Activated naive CD8-positive, alpha-beta T cell treated with anti-CD3 and anti-CD28 coated beads, Interleukin-2, amount 50 U/mL, for 24 hours (primary cell): ENCODE measurements at regions not wholly inside any gene's neighbourhood (a gene's known extent, or its start where the extent isn't known, plus 50 kb on each side); places are given as distances from the start of the nearest gene placed in this dataset.

Experiments
- ATAC-seq: fragments of 150-1000 bp; cut with Tn5 transposase; one replicate; pipeline ENCODE4 v1.10.0; 2021
- DNase-seq: peaks from one replicate; pipeline ENCODE4 v3.0.0; 2021
- H3K27ac Mint-ChIP-seq: one replicate; pipeline ENCODE4 v1.8.0; 2021; ENCODE audit warnings: mild to moderate bottlenecking, mixed read lengths
- H3K27me3 Mint-ChIP-seq: one replicate; pipeline ENCODE4 v1.8.0; 2021; ENCODE audit warnings: mixed read lengths
- H3K36me3 Mint-ChIP-seq: one replicate; pipeline ENCODE4 v1.8.0; 2021; ENCODE audit warnings: low read depth, mixed read lengths
- H3K4me1 Mint-ChIP-seq: one replicate; pipeline ENCODE4 v1.8.0; 2021; ENCODE audit warnings: mixed read lengths
- H3K4me3 Mint-ChIP-seq: one replicate; pipeline ENCODE4 v1.8.0; 2021; ENCODE audit warnings: mild to moderate bottlenecking, moderate library complexity, mixed read lengths
- H3K9me3 Mint-ChIP-seq: one replicate; pipeline ENCODE4 v1.8.0; 2021; ENCODE audit warnings: mixed read lengths

DNA sequence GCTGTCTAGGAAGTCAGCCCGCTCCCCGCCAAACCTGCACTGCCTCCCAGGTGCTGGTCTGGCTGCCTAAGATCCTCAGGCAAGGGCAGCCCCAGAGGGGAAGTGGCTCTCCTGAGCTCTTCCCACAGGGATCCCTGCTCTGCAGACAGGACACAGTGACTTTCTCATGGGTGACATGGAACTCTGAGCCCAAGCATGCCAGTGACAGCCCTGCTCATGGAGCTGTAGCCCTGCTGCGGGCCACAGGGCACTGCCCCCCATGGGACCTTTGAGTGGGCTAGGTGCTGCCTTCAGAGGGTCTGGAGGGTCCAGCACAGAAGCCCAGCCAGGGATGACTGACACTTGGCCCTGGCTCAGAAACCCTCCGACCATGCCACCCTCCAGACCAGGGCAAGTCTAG lies 109.1 kb downstream of the TUBA3C start:
- ATAC-seq (no peak), DNase-seq (no peak)
- no peaks in the 10 kb centered on the region for H3K36me3 Mint-ChIP-seq
- H3K27me3 Mint-ChIP-seq, result no peaks in the 10 kb centered on the region
- H3K4me1 Mint-ChIP-seq, result no peaks in the 10 kb centered on the region
- peaks cover 10% of the 10 kb centered on the region for H3K9me3 Mint-ChIP-seq
- H3K4me3 Mint-ChIP-seq, result no peak overlapping the region
- H3K27ac Mint-ChIP-seq, result no peak overlapping the region

DNA sequence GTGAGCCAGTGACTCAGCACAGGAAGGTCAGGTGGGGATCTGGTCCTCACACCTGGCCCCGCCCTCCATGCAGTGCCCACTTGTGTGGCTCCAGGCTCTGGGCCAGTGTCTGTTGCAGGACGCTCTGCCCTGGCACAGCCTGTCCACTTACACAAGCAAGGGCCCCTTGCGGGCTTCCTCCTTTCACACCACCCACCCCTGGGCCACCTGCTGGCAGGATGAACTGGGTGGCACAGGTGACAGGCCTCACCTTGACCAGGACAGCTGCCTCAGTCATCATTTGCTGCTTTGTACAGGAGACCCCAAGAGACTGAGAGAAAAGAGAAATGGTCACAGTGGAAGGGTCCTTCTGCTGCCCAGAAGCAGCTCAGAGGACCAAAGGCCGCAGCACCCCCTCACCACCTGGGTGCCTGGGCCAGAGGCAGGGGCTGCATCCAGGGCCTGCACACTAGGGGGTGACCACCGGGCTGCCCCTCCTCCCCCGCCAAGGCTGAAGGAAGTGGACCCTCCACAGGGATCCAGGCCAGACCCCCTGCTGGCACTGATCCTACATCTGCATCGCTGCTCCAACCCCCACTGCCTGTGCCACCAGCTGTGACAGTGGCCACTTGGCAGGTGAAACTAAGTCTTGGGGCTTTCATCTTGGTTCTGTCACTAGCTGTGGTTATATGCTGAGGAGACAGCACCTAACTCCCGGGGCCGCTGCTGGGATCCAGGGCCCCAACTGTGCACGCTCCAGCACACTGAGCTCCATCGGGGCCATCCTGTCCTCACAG lies 110.3 kb downstream of the TUBA3C start:
- ATAC-seq, result no peak

GRCh38 chr13:19070398-19070735 lies 111.3 kb downstream of the TUBA3C start:
- Mint-ChIP-seq H3K27ac (no peak overlapping the region), H3K9me3 (peaks cover 5% of the 10 kb centered on the region), H3K4me1 (no peaks in the 10 kb centered on the region), H3K4me3 (no peak overlapping the region), H3K27me3 (no peaks in the 10 kb centered on the region), H3K36me3 (no peaks in the 10 kb centered on the region)
- DNase-seq (no peak), ATAC-seq (no peak)

More for the DNA sequence above, 110.3 kb downstream of the TUBA3C start:
- no peak for DNase-seq
- H3K4me3 Mint-ChIP-seq, result no peak overlapping the region
- H3K9me3 Mint-ChIP-seq, result peaks cover 5% of the 10 kb centered on the region
- no peak overlapping the region for H3K27ac Mint-ChIP-seq
- no peaks in the 10 kb centered on the region for H3K4me1 Mint-ChIP-seq
- no peaks in the 10 kb centered on the region for H3K27me3 Mint-ChIP-seq
- H3K36me3 Mint-ChIP-seq, result no peaks in the 10 kb centered on the region

GRCh38 chr13:19069684-19070397 lies 111.8 kb downstream of the TUBA3C start:
- no peaks in the 10 kb centered on the region for H3K4me1 Mint-ChIP-seq
- H3K27ac Mint-ChIP-seq, result no peak overlapping the region
- H3K27me3 Mint-ChIP-seq, result no peaks in the 10 kb centered on the region
- ATAC-seq (no peak), DNase-seq (no peak)
- no peak overlapping the region for H3K4me3 Mint-ChIP-seq
- H3K9me3 Mint-ChIP-seq, result peaks cover 5% of the 10 kb centered on the region
- no peaks in the 10 kb centered on the region for H3K36me3 Mint-ChIP-seq

GRCh38 chr13:19068691-19069090 lies 112.9 kb downstream of the TUBA3C start:
- H3K27ac Mint-ChIP-seq, result no peak overlapping the region
- ATAC-seq (no peak), DNase-seq (no peak)
- H3K9me3 Mint-ChIP-seq, result peaks cover 9% of the 10 kb centered on the region
- H3K4me3 Mint-ChIP-seq, result no peak overlapping the region
- H3K27me3 Mint-ChIP-seq, result no peaks in the 10 kb centered on the region
- H3K4me1 Mint-ChIP-seq, result no peaks in the 10 kb centered on the region
- H3K36me3 Mint-ChIP-seq, result peaks cover 2% of the 10 kb centered on the region

- no peak overlapping the region for H3K4me3 Mint-ChIP-seq
- H3K4me1 Mint-ChIP-seq, result no peaks in the 10 kb centered on the region
- H3K36me3 Mint-ChIP-seq, result peaks cover 2% of the 10 kb centered on the region
- peaks cover 9% of the 10 kb centered on the region for H3K9me3 Mint-ChIP-seq
- no peaks in the 10 kb centered on the region for H3K27me3 Mint-ChIP-seq
- DNase-seq, result no peak
- no peak for ATAC-seq
- H3K27ac Mint-ChIP-seq, result no peak overlapping the region
These were observed 113.9 kb downstream of the TUBA3C start for GRCh38 chr13:19067767-19068166.

DNA sequence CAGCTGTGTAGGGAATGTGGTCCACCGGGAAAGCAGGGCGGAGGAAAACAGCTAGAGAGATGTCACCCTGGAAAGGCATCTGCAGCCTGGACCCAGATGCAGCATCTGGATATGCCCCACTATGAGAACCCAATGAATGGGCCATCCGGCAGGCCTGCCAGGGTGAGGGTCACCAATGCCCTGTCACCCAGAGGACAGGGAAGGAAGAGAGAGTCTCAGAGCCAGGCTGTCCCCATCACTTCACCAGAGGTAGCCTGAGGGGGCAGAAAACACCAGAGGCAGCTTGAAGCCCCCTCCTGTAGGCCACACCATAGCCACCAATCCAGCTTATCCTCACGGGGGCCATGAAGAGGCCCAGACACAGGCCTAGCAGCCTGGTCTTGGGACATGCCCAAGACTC lies 118.8 kb downstream of the TUBA3C start:
- no peak for DNase-seq
- Mint-ChIP-seq H3K9me3 (peaks cover 9% of the 10 kb centered on the region), H3K36me3 (peaks cover 2% of the 10 kb centered on the region), H3K4me3 (no peak overlapping the region), H3K27ac (no peak overlapping the region), H3K4me1 (no peaks in the 10 kb centered on the region), H3K27me3 (no peaks in the 10 kb centered on the region)
- ATAC-seq, result no peak

- peaks cover 9% of the 10 kb centered on the region for H3K9me3 Mint-ChIP-seq
- no peak overlapping the region for H3K27ac Mint-ChIP-seq
- no peaks in the 10 kb centered on the region for H3K4me1 Mint-ChIP-seq
- no peak overlapping the region for H3K4me3 Mint-ChIP-seq
- H3K27me3 Mint-ChIP-seq, result no peaks in the 10 kb centered on the region
- DNase-seq (no peak), ATAC-seq (no peak)
- peaks cover 2% of the 10 kb centered on the region for H3K36me3 Mint-ChIP-seq
These were observed 119.5 kb downstream of the TUBA3C start for GRCh38 chr13:19062019-19062646.

DNA sequence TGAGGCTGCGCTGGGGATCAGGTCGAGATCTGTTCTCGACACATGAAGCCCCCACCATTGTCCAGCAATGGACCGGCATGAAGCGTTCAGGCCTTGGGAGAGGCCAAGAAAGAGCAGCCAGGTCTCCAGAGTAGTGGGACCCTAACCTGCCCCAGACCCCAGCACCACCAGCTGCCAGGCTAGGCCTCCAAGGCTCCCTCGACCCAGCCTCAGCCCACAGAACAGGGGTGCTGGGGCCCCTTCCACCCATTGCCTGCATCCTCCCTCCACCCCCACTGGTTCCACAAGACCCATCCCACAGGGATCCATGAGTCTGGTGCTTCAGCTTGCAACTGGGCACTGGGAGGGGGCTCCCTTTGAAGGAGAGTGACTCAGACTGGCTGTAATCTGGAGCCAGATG lies 120.3 kb downstream of the TUBA3C start:
- DNase-seq, result no peak
- Mint-ChIP-seq H3K4me1 (no peaks in the 10 kb centered on the region), H3K4me3 (no peak overlapping the region), H3K36me3 (peaks cover 2% of the 10 kb centered on the region), H3K9me3 (peaks cover 9% of the 10 kb centered on the region), H3K27ac (no peak overlapping the region), H3K27me3 (no peaks in the 10 kb centered on the region)
- ATAC-seq, result no peak

DNA sequence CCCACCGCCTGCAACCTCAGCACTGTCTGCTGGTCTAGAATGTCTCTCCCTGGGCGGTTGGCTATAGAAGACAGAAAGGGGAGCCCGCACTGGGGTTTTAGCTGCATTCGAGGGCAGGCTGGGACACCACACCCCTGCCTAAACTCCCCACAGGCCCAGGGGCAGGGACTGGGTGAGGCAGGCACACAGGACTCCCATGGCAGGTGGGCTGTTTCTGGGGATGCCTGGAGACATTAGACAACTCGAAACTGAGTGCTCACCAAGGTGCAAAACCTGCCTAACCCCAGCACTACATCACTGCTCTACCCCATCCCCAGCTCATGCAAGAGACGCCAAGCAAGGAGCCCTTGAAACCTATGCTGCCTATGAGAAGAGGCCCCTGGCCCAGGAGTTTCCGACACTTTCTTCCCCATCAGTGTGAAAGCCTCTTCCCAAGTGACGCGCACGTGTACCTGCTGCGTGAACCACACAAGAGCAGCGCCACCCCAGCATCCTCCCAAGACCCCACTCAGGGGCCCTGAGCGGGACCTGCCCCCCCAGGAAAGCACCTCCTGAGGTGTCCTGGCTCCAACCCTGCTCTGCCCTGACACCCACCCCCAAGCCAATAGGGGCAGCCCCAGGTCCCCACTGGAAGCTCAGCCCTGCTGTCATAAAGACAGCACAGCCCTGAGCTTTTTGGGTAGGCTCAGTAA lies 121.2 kb downstream of the TUBA3C start:
- DNase-seq (no peak), ATAC-seq (no peak)
- Mint-ChIP-seq H3K9me3 (peaks cover 9% of the 10 kb centered on the region), H3K27me3 (no peaks in the 10 kb centered on the region), H3K27ac (no peak overlapping the region), H3K36me3 (peaks cover 2% of the 10 kb centered on the region), H3K4me3 (no peak overlapping the region), H3K4me1 (no peaks in the 10 kb centered on the region)

DNA sequence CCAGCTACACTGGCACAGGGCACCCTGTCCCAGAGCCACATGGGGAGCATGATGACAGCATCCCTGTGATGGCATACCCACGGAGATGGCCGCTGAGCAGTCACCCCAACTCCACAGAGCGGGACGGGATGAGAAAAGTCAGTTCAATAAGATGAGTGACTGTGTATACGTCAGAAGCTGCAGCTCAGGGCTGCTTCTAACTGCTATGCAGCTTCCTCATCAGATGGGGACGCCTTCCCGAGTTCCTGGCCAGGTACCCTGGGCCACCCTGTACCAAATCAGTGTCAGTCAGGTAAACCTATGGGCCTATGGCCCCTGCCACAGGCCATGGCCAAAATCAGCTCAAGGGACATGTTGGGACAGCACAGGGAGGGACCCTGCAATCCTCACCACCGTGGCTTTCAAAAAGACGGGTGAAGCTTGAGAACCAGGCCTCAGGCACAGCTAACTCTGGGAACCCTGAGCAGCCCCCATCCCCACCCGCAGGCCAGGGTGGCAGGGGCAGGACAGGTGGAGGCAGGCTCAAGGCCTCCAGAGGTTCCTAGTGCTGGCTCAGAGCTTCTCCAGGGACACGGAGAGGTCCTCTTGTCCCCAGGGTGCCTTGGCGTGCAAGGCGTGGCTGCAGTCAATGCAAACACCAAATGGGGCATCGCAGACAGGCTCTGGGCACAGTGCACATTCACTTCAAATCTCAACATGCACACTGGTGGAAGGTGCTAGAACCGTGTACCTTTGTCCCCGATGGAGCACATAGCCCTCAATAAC lies 122.4 kb downstream of the TUBA3C start:
- DNase-seq (no peak), ATAC-seq (no peak)
- Mint-ChIP-seq H3K4me3 (no peak overlapping the region), H3K4me1 (no peaks in the 10 kb centered on the region), H3K27me3 (no peaks in the 10 kb centered on the region), H3K9me3 (peaks cover 5% of the 10 kb centered on the region), H3K36me3 (no peaks in the 10 kb centered on the region), H3K27ac (no peak overlapping the region)

GRCh38 chr13:19058566-19058965 lies 123.1 kb downstream of the TUBA3C start:
- Mint-ChIP-seq H3K4me3 (no peak overlapping the region), H3K27me3 (no peaks in the 10 kb centered on the region), H3K27ac (no peak overlapping the region), H3K4me1 (no peaks in the 10 kb centered on the region), H3K9me3 (no peaks in the 10 kb centered on the region), H3K36me3 (no peaks in the 10 kb centered on the region)
- DNase-seq (no peak), ATAC-seq (no peak)

- no peaks in the 10 kb centered on the region for H3K27me3 Mint-ChIP-seq
- no peak overlapping the region for H3K27ac Mint-ChIP-seq
- H3K4me3 Mint-ChIP-seq, result no peak overlapping the region
- ATAC-seq (no peak), DNase-seq (no peak)
- H3K4me1 Mint-ChIP-seq, result no peaks in the 10 kb centered on the region
- H3K9me3 Mint-ChIP-seq, result peaks cover 3% of the 10 kb centered on the region
- H3K36me3 Mint-ChIP-seq, result no peaks in the 10 kb centered on the region
These were observed 123.9 kb downstream of the TUBA3C start for GRCh38 chr13:19057588-19058340.
